Esophagus muscularis mucosa (tissue), 4 donors: ENCODE measurements at regions not wholly inside any gene's neighbourhood (a gene's known extent, or its start where the extent isn't known, plus 50 kb on each side); places are given as distances from the start of the nearest gene placed in this dataset.

Source experiments
- EP300 ChIP-seq: sonication (generic); formaldehyde crosslinking; IDR thresholded peaks from one replicate; pipeline ENCODE4 v1.6.1; 2017; ENCODE audit warnings: antibody characterized with exemption
- POLR2A ChIP-seq: fragments of 450-650 bp; IDR thresholded peaks from one replicate; pipeline ENCODE4 v1.6.1; 2017; ENCODE audit warnings: antibody characterized with exemption, moderate library complexity, mild to moderate bottlenecking, low read depth
- POLR2AphosphoS5 ChIP-seq, 2 donors: sonication (generic); formaldehyde crosslinking; IDR thresholded peaks; one replicate each; pipeline ENCODE4 v1.6.1; 2017; ENCODE audit warnings: antibody characterized with exemption in 2 of 2
- TF ChIP-seq, protein P1 (sequence below), 3 experiments: fragments of 200-600 bp in 2 of 3; fragments of 450-650 bp in 1 of 3; sonication (generic) in 2 of 3; IDR thresholded peaks; one replicate each; pipeline ENCODE4 v1.5.1; 2017 to 2019; ENCODE audit warnings: antibody characterized with exemption in 3 of 3, mild to moderate bottlenecking in 2 of 3, moderate library complexity in 1 of 3

DNA sequence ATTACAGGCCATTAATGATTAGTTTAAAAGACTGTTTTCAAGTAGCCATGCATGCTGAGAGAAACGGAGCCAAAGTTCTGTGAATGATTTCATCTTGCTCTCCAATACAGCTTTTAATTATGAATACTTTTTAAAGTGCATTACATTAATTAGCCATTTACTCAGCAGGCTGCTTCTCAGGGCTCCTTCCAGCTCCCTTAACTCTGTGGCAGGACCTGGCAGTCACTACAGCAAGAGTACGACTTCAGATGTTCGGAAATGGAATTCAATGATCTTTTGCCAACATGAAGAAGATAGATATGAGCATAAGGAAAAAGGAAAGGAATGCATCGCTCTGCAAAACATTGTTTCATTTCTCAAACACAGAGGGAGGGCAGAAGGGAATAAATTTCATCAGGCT lies 987.2 kb downstream of the PDHA2 start:
- TF ChIP-seq, protein P1, sequence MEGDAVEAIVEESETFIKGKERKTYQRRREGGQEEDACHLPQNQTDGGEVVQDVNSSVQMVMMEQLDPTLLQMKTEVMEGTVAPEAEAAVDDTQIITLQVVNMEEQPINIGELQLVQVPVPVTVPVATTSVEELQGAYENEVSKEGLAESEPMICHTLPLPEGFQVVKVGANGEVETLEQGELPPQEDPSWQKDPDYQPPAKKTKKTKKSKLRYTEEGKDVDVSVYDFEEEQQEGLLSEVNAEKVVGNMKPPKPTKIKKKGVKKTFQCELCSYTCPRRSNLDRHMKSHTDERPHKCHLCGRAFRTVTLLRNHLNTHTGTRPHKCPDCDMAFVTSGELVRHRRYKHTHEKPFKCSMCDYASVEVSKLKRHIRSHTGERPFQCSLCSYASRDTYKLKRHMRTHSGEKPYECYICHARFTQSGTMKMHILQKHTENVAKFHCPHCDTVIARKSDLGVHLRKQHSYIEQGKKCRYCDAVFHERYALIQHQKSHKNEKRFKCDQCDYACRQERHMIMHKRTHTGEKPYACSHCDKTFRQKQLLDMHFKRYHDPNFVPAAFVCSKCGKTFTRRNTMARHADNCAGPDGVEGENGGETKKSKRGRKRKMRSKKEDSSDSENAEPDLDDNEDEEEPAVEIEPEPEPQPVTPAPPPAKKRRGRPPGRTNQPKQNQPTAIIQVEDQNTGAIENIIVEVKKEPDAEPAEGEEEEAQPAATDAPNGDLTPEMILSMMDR (IDR thresholded peaks at IDR 0.05) = no peak
- TF ChIP-seq POLR2AphosphoS5 (IDR thresholded peaks at IDR 0.05) = no peak
- TF ChIP-seq POLR2A = no peak
- no peak for TF ChIP-seq EP300
